T-helper 1 cell treated with Interleukin-12 subunit alpha and Interleukin-12 subunit beta and Interleukin-4 antibody, amounts not matched to agents 30 μg/mL and 1 μg/mL, for 36 hours (primary cell): ENCODE measurements at regions not wholly inside any gene's neighbourhood (a gene's known extent, or its start where the extent isn't known, plus 50 kb on each side); places are given as distances from the start of the nearest gene placed in this dataset.

Experiments used
- H3K27ac Mint-ChIP-seq: one replicate; pipeline ENCODE4 v1.8.0; 2021; ENCODE audit warnings: mild to moderate bottlenecking, mixed read lengths
- H3K27me3 Mint-ChIP-seq: one replicate; pipeline ENCODE4 v1.8.0; 2021; ENCODE audit warnings: low read depth, mixed read lengths
- H3K36me3 Mint-ChIP-seq: one replicate; pipeline ENCODE4 v1.8.0; 2021; ENCODE audit warnings: low read depth, mixed read lengths
- H3K4me1 Mint-ChIP-seq: one replicate; pipeline ENCODE4 v1.8.0; 2021; ENCODE audit warnings: low read depth, mixed read lengths
- H3K4me3 Mint-ChIP-seq: one replicate; pipeline ENCODE4 v1.8.0; 2021; ENCODE audit warnings: mild to moderate bottlenecking, moderate library complexity, mixed read lengths
- H3K9me3 Mint-ChIP-seq: one replicate; pipeline ENCODE4 v1.8.0; 2021; ENCODE audit warnings: mixed read lengths

DNA sequence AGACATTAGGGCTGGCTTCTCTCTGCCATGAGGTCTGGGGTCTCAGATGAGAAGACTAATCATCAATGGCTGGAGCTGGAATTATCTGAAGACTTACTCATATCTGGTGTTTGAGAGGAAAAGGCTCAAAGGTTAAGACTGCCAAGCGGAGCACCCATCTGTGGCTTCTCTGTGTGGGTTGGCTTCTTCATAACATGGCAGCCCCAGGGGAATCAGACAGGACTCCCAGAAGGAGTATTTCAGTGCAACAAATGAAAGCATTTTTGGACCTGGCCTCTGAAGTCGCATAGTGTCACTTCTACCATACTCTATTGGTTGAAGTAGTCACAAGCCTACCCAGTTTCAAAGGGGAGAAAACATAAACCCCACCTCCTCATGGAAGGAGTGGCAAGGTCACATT lies 171.8 kb upstream of the KRR1 start:
- H3K36me3 Mint-ChIP-seq = no peaks in the 10 kb centered on the region
- no peaks in the 10 kb centered on the region for H3K4me1 Mint-ChIP-seq
- no peak overlapping the region for H3K4me3 Mint-ChIP-seq
- H3K9me3 Mint-ChIP-seq = peaks cover 7% of the 10 kb centered on the region
- H3K27me3 Mint-ChIP-seq = no peaks in the 10 kb centered on the region
- no peak overlapping the region for H3K27ac Mint-ChIP-seq

DNA sequence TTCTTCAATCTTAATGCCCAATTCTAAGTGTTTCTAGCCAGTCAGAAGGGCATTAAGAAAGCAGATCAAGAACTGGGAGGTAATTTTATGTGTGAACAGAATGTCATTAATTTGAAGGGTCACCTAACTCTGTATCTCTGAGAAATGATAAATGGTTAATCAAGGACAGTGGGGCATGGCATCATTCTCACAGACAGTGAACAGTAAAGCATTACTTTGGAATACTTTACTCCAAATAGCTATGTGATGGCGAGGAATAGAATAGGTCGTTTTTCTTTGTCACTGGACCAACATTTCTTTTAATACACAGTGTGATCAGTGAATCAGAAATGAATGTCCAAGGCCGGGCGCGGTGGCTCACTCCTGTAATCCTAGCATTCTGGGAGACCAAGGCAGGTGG lies 166.1 kb upstream of the KRR1 start:
- no peak overlapping the region for H3K4me3 Mint-ChIP-seq
- no peaks in the 10 kb centered on the region for H3K36me3 Mint-ChIP-seq
- no peak overlapping the region for H3K27ac Mint-ChIP-seq
- peaks cover 7% of the 10 kb centered on the region for H3K9me3 Mint-ChIP-seq
- H3K27me3 Mint-ChIP-seq = peaks cover 3% of the 10 kb centered on the region
- H3K4me1 Mint-ChIP-seq = no peaks in the 10 kb centered on the region

DNA sequence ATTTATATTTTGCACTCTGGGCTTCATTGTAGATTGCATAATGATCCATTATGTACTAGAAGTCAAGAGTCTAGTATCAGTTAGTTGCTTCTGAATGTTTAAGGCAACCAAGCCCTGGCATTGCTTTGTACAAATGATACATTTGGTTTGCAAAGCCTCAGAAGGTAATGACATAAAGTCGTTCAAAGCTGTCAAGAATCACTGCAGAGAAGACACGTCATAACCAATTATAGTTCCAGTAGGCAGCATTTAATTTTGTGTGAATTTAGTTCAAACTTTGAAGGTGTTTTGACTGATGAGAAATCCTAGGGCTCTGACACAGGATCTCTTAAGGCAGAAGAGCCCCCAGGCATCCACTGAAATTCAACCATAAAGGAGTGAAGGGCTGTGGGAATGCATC lies 163.0 kb upstream of the KRR1 start:
- Mint-ChIP-seq H3K4me1 (no peaks in the 10 kb centered on the region), H3K27ac (no peak overlapping the region), H3K9me3 (no peaks in the 10 kb centered on the region), H3K27me3 (peaks cover 3% of the 10 kb centered on the region), H3K36me3 (no peaks in the 10 kb centered on the region), H3K4me3 (no peak overlapping the region)

DNA sequence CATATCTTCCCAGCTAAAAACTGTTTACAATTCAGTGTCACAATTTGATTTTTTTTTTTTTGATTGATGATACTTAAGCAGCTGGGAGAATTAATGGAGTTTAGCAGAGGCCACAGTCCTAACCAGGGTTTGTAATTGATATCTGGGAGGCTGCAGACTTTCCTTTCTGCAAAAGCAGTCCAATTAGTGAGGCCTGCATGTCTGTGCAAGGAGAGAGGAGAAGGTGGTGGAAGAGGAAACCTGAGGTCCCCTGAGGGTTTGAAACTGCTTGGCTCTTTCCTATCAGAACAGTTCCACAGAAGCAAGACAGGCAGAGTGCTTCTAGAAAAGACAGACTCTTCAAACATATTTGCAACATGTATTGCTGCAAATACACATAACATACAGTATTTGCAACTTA lies 160.8 kb upstream of the KRR1 start:
- no peaks in the 10 kb centered on the region for H3K9me3 Mint-ChIP-seq
- no peak overlapping the region for H3K4me3 Mint-ChIP-seq
- H3K36me3 Mint-ChIP-seq = no peaks in the 10 kb centered on the region
- no peak overlapping the region for H3K27ac Mint-ChIP-seq
- no peaks in the 10 kb centered on the region for H3K4me1 Mint-ChIP-seq
- H3K27me3 Mint-ChIP-seq = peaks cover 9% of the 10 kb centered on the region

DNA sequence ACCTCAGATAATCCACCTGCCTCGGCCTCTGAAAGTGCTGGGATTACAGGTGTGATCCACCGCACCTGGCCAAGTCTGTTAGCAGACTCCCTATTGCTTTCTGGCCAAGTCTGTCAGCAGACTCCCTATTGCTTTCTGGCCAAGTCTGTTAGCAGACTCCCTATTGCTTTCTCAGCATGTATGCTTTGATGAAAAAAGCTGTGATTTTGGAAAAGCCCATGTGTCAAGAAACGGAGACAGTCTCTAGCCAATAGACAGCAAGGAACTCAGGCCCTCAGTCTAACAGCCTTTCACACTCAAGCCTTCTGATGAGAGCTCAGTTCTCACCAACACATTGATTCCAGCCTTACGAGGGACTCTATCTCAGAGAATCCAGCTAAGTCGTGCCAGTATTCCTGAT lies 158.8 kb upstream of the KRR1 start:
- H3K27me3 Mint-ChIP-seq = peaks cover 7% of the 10 kb centered on the region
- H3K4me1 Mint-ChIP-seq = no peaks in the 10 kb centered on the region
- no peaks in the 10 kb centered on the region for H3K36me3 Mint-ChIP-seq
- no peak overlapping the region for H3K27ac Mint-ChIP-seq
- H3K4me3 Mint-ChIP-seq = no peak overlapping the region
- no peaks in the 10 kb centered on the region for H3K9me3 Mint-ChIP-seq

DNA sequence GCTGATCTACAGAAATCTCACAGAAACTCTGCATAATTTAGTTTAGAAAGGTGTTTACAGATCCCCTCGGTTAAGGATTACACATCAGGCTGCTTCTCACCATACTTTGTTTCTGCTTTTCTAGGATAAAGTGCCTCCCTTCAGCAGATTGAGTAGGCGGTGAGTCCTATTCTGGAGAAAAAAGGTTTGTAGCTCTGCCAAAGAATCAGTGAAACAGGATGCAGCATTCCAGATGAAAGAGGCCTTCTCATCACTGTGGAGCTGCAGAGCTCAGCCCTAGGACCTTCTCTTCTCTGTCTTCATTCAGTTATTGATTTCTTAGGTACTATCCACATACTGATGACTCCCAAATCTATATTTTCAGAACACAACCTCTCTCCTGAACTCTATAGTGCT lies 155.5 kb upstream of the KRR1 start:
- Mint-ChIP-seq H3K36me3 (no peaks in the 10 kb centered on the region), H3K4me3 (no peak overlapping the region), H3K4me1 (no peaks in the 10 kb centered on the region), H3K27ac (no peak overlapping the region), H3K9me3 (no peaks in the 10 kb centered on the region), H3K27me3 (peaks cover 11% of the 10 kb centered on the region)

DNA sequence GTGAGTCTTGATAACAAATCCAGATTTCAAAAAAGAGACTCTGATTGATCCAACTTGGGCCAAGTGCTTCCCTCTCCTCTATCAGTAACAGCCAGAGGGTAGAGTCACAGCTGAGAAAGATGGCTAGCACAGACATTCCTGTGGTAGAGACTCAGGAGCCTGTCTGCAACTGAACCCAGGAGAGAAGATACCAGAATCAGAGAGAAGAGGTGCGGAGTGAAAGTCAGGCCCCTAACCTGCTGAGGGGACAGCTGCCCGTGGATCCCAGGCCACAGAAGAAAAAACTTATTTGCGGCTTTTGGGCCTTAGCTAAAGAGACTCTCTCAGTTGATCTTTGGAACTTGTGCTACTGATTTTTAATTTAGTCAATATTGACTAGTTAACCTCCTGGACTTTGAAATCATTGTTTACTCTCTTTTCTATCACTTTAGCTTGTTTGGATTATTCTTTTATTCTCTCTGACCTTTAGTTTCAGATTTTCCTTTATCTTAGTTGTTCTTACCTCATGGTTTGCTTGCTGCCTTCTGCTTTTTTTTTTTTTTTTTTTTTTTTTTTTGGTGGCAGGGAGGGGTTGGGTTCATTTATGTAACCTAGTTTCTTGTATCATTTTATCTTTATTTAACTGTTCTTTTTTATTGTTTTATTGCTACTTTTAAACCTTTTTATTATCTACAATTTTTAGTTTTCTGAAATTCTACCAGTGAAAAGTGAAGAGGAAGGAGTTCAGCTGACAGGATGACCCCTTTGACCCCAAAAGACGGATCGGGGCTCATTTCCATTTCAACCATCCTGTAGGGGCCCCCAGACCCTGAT lies 154.9 kb upstream of the KRR1 start:
- no peak overlapping the region for H3K27ac Mint-ChIP-seq
- no peaks in the 10 kb centered on the region for H3K4me1 Mint-ChIP-seq
- no peaks in the 10 kb centered on the region for H3K9me3 Mint-ChIP-seq
- H3K27me3 Mint-ChIP-seq = peaks cover 11% of the 10 kb centered on the region
- H3K4me3 Mint-ChIP-seq = no peak overlapping the region
- H3K36me3 Mint-ChIP-seq = no peaks in the 10 kb centered on the region

DNA sequence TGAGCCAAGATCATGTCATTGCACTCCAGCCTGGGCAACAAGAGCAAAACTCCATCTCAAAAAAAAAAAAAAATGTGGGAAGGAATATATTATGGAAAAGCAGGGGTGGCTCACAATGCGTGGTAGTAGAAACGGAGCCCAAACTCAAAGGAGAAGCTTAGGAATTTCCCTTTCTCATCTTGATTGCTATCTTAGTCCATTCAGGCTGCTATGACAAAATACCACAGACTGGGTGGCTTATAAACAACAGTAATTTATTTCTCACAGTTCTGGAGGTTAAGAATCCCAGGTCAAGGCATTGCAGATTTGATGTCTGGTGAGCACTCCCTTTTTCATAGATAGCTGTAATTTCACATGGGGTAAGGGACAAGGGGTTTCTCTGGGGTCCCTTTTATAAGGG lies 153.8 kb upstream of the KRR1 start:
- H3K4me3 Mint-ChIP-seq = no peak overlapping the region

DNA sequence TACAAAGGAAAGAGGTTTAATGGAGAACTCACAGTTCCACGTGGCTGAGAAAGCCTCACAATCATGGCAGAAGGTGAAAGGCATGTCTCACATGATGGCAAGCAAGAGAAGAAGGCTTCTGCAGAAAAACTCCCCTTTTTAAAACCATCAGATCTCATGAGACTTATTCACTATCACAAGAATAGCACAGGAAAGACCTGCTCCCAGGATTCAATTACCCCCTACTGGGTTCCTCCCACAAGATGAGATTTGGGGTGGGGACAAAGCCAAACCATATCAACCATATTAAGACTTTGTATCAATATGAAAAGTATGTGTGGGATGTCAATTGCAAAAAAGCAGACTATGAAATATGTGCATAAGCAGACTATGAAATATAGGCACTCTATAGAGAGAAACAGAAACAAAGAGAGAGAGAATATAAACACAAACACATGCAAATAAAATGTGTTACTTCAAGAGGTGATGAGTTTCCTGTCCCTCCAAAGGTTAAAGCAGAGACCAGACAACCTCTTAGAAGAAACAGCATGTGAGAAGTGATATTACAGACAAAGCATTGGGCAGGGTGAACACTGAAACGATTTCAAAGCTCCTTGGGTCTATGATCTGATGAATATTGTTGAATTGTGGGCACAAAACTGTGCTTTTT lies 151.2 kb upstream of the KRR1 start:
- peaks cover 6% of the 10 kb centered on the region for H3K4me1 Mint-ChIP-seq
- no peak overlapping the region for H3K27ac Mint-ChIP-seq
- no peaks in the 10 kb centered on the region for H3K9me3 Mint-ChIP-seq
- no peak overlapping the region for H3K4me3 Mint-ChIP-seq
- H3K27me3 Mint-ChIP-seq = peaks cover 9% of the 10 kb centered on the region
- H3K36me3 Mint-ChIP-seq = no peaks in the 10 kb centered on the region

More for the DNA sequence above, 153.8 kb upstream of the KRR1 start:
- H3K27ac Mint-ChIP-seq = no peak overlapping the region
- H3K27me3 Mint-ChIP-seq = peaks cover 11% of the 10 kb centered on the region
- no peaks in the 10 kb centered on the region for H3K9me3 Mint-ChIP-seq
- H3K36me3 Mint-ChIP-seq = no peaks in the 10 kb centered on the region
- no peaks in the 10 kb centered on the region for H3K4me1 Mint-ChIP-seq

DNA sequence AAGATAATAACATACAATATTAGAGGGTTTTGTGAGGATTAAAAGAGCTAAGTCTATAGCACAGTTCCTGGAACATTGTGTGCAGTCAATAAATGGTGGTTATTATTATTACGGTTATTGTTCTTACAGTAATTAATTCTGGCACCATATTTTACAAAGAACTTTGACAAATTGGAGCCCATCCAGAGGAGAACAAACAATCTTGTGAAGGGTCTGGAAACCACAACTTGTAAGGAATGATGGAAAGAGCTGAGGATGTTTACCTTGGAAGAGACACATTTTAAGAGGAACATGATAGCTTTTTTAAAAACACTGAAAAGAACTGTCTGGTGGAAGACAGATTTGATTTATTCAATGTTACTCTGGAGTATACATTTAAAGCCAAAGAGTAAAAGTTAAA lies 150.5 kb upstream of the KRR1 start:
- Mint-ChIP-seq H3K27me3 (peaks cover 4% of the 10 kb centered on the region), H3K4me1 (peaks cover 6% of the 10 kb centered on the region), H3K36me3 (no peaks in the 10 kb centered on the region), H3K27ac (no peak overlapping the region), H3K9me3 (no peaks in the 10 kb centered on the region), H3K4me3 (no peak overlapping the region)

DNA sequence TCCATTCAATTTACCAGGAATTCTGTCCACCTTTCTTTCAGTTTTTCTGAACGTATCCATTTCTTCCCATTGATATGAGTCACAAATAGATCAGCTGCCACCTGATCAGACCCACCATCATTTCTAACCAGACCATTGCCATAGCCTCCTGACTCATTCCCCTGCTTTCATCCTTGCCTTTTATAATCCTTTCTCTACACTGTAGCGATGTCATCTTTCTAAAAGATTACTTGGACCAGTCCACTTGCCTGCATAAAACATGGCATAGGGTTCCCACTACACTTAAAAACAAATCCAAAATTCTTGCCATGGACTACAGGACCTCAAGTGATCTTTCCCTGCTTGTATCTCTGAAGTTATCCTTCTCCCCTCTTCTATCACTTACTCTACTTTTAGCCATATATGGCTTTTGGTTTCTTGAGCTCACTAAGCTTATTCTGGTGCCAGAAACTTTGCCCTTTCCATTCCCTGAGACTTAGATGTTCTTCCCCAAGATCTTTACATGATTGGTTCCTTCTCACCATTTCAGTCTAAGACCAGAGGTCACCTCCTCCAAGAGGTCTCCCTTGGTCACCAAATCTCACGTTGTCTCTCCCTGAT lies 149.5 kb upstream of the KRR1 start:
- peaks cover 6% of the 10 kb centered on the region for H3K4me1 Mint-ChIP-seq
- H3K27me3 Mint-ChIP-seq = peaks cover 4% of the 10 kb centered on the region
- H3K4me3 Mint-ChIP-seq = no peak overlapping the region
- no peaks in the 10 kb centered on the region for H3K9me3 Mint-ChIP-seq
- H3K27ac Mint-ChIP-seq = no peak overlapping the region
- H3K36me3 Mint-ChIP-seq = no peaks in the 10 kb centered on the region

DNA sequence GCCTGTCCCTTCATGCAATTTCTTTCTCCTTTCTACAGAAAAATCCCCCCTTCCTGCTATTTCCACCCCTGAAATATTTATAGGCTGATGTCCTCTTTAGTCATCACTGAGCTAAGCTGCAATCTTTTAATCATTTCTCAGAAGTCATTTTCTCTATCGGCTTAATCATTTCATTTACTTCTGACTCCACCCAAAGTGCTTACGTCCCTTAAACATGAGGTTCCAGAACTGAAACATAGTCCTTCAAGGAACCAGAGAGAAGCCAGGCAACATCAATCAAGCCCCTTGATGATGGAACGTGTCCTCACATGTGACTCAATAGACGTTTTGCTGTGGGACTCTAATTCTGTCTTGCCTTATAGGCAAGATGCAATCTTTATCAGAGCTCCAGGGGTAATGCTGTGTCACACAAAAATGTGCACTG lies 148.7 kb upstream of the KRR1 start:
- peaks cover 4% of the 10 kb centered on the region for H3K27me3 Mint-ChIP-seq
- peaks cover 5% of the 10 kb centered on the region for H3K9me3 Mint-ChIP-seq
- H3K27ac Mint-ChIP-seq = no peak overlapping the region
- H3K4me3 Mint-ChIP-seq = no peak overlapping the region
- peaks cover 4% of the 10 kb centered on the region for H3K36me3 Mint-ChIP-seq
- peaks cover 13% of the 10 kb centered on the region for H3K4me1 Mint-ChIP-seq

DNA sequence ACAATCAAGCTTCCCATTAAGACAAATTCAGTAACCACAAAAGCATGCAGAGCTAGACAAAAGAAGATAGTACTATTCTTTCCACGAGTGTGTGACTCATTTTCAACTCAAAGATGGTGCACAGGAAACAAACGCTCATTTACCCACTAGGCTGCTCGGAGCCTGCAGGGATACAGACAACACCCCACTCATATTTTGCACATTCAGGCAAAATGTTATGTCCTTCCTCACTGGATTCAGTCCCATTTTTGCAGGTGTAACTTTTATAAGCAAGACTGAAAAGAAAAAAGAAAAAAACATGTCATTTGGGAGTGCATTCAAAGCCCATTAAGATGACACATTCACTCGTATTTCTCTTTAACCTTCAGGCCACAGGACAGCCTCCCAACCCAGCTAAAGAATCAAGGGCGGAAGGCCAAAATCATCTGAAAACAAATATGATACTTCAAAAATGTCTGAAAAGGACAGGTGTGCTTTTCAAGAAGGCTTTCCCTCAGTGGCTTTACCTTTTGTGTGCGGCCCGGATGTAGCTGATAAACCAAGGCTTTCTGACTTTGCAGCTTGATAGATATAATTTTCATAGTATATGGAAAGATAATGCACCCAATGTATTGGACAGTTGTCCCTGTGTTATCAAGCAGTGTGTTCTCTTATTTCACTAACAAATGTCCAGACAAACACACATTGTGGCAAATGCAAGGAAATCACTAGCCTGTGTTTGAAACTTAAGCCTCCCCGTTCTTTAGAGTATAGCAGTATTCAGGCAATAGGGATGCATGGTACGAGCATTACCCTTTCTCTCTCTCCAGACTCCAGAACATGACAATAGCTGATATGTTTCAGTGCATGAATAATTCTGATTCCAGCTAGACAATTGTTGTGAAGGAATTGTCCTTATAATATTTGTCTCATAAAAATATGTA lies 147.8 kb upstream of the KRR1 start:
- Mint-ChIP-seq H3K9me3 (peaks cover 5% of the 10 kb centered on the region), H3K27ac (no peak overlapping the region), H3K4me1 (peaks cover 14% of the 10 kb centered on the region), H3K4me3 (no peak overlapping the region), H3K36me3 (peaks cover 4% of the 10 kb centered on the region), H3K27me3 (peaks cover 4% of the 10 kb centered on the region)

DNA sequence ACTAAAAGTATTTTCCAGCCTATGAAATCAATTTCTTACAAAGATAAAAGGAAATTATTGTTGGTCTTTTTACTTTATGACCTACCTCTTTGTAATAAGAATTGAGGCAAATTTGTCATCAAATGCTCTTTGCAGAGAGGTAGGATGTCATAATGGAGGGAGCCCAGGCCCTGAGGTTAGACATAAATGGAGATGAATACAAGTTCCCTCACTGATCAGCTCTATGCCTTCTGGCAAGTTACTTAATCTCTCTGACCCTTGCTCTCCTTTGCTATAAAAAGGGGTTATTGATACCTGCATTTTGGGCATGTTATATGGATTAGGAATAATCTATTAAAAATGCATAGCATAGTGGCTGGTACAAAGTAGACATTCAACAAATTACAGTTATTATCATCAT lies 146.9 kb upstream of the KRR1 start:
- Mint-ChIP-seq H3K36me3 (peaks cover 6% of the 10 kb centered on the region), H3K27ac (no peak overlapping the region), H3K27me3 (peaks cover 8% of the 10 kb centered on the region), H3K9me3 (peaks cover 5% of the 10 kb centered on the region), H3K4me1 (peaks cover 14% of the 10 kb centered on the region), H3K4me3 (no peak overlapping the region)
